ENCODE measurements at regions not wholly inside any gene's neighbourhood (a gene's known extent, or its start where the extent isn't known, plus 50 kb on each side); places are given as distances from the start of the nearest gene placed in this dataset.

GRCh38 chr10:33657154-33657908 lies 322.9 kb upstream of the NRP1 start:
- no peak overlapping the region for H2AFZ ChIP-seq (ENCODE audit: low read length)
- no peak overlapping the region for H3K56ac ChIP-seq (ENCODE audit: insufficient read length, low read depth, low read length)
- H3K36me3 Mint-ChIP-seq (ENCODE audit: insufficient read depth in 1 of 3, low read depth in 3 of 3), result peaks cover 4 to 17% (median 5%) of the 10 kb centered on the region in 3 experiments; a peak in 4 of 7 replicates
- H4K5ac ChIP-seq (ENCODE audit: insufficient read length, low read depth, low read length), result no peak overlapping the region
- H3K4me2 ChIP-seq (ENCODE audit: insufficient read depth, insufficient read length, low read length), result no peak overlapping the region
- H3K4me3 Mint-ChIP-seq, result no peak overlapping the region
- no peaks in the 10 kb centered on the region for H3K79me1 ChIP-seq (ENCODE audit: insufficient read depth, low read depth, low read length, poor library complexity, severe bottlenecking)
- no peak overlapping the region for H2BK15ac ChIP-seq (ENCODE audit: low read depth, low read length)
- no peak overlapping the region for H2BK5ac ChIP-seq (ENCODE audit: insufficient read length, low read length)
- peaks cover 4% of the 10 kb centered on the region; the same call in 1 of the 2 replicates for H3K27me3 Mint-ChIP-seq (ENCODE audit: low read depth)
- no peaks in the 10 kb centered on the region for H3K23me2 ChIP-seq (ENCODE audit: insufficient read length, low read depth, low read length, poor library complexity, severe bottlenecking)
- no peaks in the 10 kb centered on the region for H3K9me3 ChIP-seq (ENCODE audit: control insufficient read depth, low read depth, low read length)
- H3K79me2 ChIP-seq (ENCODE audit: insufficient read depth, low read length), result no peaks in the 10 kb centered on the region
- no CpG with 5 or more reads among the region's 6 CpGs for WGBS (ENCODE audit: extremely low coverage, insufficient read length, low lambda C conversion rate)
- H3K27ac Mint-ChIP-seq, result no peak overlapping the region
- peaks cover 4% of the 10 kb centered on the region for H3K4me1 ChIP-seq (ENCODE audit: insufficient read depth, low read length)
- H4K20me1 ChIP-seq (ENCODE audit: control insufficient read depth, insufficient read depth, insufficient read length), result no peaks in the 10 kb centered on the region
- H3K23ac ChIP-seq (ENCODE audit: insufficient read length, low read depth, low read length), result no peak overlapping the region
- H3T11ph ChIP-seq (ENCODE audit: low read length), result no peak overlapping the region
- no peak overlapping the region for H3K14ac ChIP-seq (ENCODE audit: insufficient read depth, low read length)
- no peak overlapping the region for H3K27ac ChIP-seq (ENCODE audit: insufficient read length, low read depth, low read length)
- H2BK120ac ChIP-seq (ENCODE audit: low read depth, low read length, poor library complexity, severe bottlenecking), result no peak overlapping the region
- H3K27me3 ChIP-seq (ENCODE audit: insufficient read depth, low read length), result no peaks in the 10 kb centered on the region
- no peak for DNase-seq
- H2AK5ac ChIP-seq (ENCODE audit: insufficient read length, low read length), result no peak overlapping the region
- H2BK12ac ChIP-seq (ENCODE audit: insufficient read length, low read depth, low read length), result no peak overlapping the region
- peaks cover 12 to 16% of the 10 kb centered on the region in 2 experiments for H3K9me3 Mint-ChIP-seq
- H3K9ac ChIP-seq (ENCODE audit: extremely low read depth, insufficient read length, low read length), result no peak overlapping the region
- no peak for TF ChIP-seq CTCF (conservative IDR thresholded peaks at IDR 0.05)
- H3K4ac ChIP-seq (ENCODE audit: low read depth, low read length), result no peak overlapping the region
- H3K18ac ChIP-seq (ENCODE audit: insufficient read length, low read depth, low read length), result no peak overlapping the region
- peaks cover 28 to 30% of the 10 kb centered on the region in 2 experiments for H3K4me1 Mint-ChIP-seq
- no peak overlapping the region for H2BK20ac ChIP-seq (ENCODE audit: low read depth, low read length, poor library complexity, severe bottlenecking)
- H4K91ac ChIP-seq (ENCODE audit: insufficient read length, low read depth, low read length), result no peak overlapping the region
- H4K8ac ChIP-seq (replicated peaks; ENCODE audit: insufficient read length, low read depth, low read length), result no peak overlapping the region

Measured in H9 (cell line).